ENCODE measurements at regions not wholly inside any gene's neighbourhood (a gene's known extent, or its start where the extent isn't known, plus 50 kb on each side); places are given as distances from the start of the nearest gene placed in this dataset.
A peak's percentile ranks its signal among the peaks of the same experiment; 100 is the strongest.
"Not testable (repeated sequence)": the region's sequence is repeated elsewhere in the genome, so short reads cannot be mapped to it uniquely, and the experiment has no call there.

DNA sequence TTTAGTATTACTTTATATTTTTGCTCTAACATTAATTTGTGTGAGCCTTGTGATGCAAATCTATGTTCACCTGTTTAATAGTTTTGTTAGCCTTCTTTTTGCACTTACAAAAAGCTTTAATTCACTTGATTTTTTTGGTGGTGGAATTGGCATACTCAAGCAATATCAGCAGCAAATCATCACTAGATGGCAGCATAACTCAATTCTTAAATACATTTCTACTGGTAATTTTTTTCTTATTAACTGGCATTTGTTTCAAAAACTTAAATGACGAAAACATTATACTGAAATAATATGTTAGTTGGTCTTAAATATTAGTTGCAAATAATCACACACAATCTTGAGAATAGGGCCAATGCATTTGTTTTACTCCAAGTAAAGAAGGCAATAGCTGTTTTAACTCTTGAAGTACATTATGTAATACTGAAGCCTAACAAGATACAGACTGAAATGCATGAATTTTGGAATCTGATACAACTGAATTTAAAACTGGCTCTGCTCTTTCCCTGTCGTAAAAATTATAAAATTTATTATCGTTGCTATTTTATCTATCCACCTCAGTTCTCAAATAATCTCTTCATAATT, 151.5 kb downstream of the ATXN7L3B start:
- DNase-seq = peak; percentile 13

- no peak for DNase-seq
Observed at GRCh38 chr12:74689929-74690328, 152.3 kb downstream of the ATXN7L3B start.

GRCh38 chr12:74719447-74719846, 181.8 kb downstream of the ATXN7L3B start:
- no peak for DNase-seq

GRCh38 chr12:74722709-74723108, 185.1 kb downstream of the ATXN7L3B start:
- DNase-seq = no peak

DNA sequence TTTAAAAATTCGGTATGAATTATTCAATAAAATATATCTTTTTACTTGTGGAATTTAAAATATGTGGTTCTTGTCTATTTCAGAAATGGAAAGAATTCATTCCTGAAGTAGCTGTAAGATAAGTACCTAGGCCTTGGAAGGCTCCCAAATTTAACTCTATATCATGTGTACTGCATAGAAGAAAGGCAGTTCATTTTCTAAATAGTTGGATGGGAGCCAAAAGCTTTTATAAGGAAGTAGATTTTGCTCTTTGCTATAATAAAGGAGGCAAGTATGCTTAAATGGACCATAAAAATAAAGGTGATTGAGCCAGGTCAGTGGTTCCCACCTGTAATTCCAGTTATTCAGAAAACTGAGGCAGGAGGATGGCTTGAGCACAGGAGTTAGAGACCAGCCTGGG, 187.5 kb downstream of the ATXN7L3B start:
- no peak for DNase-seq

DNA sequence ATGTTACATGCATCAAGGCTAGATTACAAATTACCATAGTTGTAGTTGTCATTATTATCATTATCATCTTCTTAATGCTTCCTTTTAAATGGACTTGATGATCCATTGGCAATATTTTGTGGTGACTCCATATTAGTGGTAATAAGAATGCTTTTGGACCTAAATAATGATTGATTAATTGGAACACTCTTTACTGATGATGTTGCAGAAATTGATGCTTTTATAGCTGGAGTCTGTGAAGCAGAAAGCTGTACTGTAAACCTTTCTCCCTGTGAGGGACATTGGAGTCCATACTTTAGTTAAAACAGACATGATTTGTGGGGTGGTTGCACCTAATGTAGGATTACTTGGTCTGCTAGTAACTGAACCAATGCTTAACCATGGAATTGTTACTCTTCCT, 190.4 kb downstream of the ATXN7L3B start:
- DNase-seq = no peak

GRCh38 chr12:74732164-74732784, 194.6 kb downstream of the ATXN7L3B start:
- no peak for DNase-seq

DNA sequence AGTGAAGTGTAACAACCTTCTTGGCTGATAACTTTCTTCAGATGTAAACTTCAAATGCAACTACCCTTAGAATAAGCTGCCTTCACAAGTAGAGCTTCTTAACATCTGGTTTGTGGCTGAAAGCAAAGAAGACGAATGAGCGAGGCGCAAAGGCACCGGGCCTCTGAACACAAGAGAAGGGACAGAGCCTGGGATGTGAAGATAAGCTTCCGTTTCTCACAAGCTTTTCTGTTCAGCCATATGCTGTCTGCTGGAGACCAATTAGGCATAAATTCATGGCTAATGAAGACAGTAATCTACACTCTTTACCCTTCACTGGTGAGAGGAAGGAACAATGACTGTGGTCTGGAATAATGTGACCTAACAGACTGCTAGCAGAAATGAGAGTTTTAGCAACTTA, 195.2 kb downstream of the ATXN7L3B start:
- DNase-seq = no peak

- no peak for DNase-seq
Observed at GRCh38 chr12:74741112-74741511, 203.5 kb downstream of the ATXN7L3B start.

- DNase-seq = no peak
Observed at GRCh38 chr12:74747305-74747704, 209.7 kb downstream of the ATXN7L3B start.

DNA sequence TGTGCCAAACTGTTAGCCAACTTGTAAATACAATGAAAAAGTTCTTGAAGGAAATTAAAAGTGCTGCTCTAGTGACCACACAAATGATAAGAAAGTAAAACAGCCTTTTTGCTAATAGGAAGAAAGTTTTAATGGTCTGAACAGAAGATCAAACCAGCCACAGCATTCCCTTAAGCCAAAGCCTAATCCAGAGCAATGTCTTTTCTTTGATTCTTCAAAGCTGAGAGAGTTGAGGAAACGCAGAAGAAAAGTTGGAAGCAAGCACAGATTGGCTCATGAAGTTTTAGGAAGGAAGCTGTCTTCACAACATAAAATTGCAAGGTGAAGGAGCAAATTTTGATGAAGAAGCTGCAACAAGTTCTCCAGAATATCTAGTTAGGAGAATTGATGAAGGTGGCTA, 213.8 kb downstream of the ATXN7L3B start:
- no peak for DNase-seq

GRCh38 chr12:74752215-74752614, 214.6 kb downstream of the ATXN7L3B start:
- no peak for DNase-seq

DNA sequence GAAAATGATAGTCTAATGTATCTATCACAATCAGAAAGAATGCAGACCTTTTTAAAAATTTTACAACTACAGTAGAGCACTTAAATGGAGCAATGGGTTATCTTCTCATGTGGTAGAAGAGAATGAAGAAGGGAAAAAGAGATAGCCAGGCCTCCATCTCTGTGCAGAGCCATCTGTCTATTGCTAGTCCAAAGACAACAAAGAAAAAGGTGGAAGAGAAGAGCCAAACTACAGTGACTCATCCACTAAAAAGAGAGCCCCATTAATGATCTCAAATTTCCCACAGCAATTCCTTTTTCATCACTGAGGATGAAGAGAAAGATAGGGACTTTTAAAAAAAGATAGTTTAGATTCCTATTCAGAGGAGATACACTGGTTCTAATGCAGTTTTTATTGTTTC, 232.9 kb downstream of the ATXN7L3B start:
- DNase-seq = no peak

- DNase-seq = no peak
Observed at GRCh38 chr12:74775276-74775675, 237.6 kb downstream of the ATXN7L3B start.

- no peak for DNase-seq
Observed at GRCh38 chr12:74776378-74776777, 238.7 kb downstream of the ATXN7L3B start.

DNA sequence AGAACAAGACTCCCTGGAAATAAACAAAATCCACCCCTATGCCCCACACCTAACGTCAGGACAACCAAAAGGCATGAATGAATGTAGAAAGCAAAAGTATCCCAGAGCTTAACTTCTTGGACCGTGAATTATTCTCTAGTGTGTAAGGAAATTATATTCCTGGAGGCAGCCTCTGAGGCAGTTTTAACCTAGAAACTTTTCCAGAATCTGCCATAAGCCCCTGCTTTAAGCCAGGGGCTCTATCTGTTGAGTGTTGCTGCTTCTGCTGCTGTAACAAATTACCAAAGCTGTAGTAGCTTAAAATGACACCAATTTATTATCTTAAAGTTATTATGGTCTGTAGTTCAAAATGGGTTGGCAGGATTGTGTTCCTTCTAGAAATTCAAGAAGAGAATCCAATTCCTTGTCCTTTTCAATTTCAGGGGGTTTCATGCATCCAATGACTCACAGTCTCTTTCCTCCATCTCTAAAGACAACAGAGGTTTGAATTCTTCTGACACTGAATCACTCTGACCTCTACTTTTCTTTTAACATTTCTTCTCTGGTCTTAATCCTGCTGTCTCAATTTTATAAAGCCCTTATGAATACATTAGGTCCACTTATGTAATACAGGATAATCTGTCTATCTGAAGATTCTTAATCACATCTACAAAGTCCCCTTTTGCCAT, 242.7 kb downstream of the ATXN7L3B start:
- DNase-seq = no peak

DNA sequence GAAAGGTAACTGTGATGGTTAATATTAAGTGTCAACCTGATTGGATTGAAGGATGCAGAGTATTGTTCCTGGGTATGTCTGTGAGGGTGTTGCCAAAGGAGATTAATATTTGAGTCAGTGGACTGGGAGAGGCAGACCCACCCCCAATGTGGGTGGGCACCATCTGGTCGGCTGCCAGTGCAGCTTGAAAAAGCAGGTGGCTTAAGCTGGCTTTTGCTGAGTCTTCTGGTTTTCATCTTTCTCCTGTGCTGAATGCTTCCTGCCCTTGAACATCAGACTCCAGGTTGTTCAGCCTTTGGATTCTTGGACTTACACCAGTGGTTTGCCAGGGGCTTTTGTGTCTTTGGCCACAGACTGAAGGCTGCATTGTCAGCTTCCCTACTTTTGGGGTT, 243.2 kb downstream of the ATXN7L3B start:
- DNase-seq = not testable (repeated sequence)

DNA sequence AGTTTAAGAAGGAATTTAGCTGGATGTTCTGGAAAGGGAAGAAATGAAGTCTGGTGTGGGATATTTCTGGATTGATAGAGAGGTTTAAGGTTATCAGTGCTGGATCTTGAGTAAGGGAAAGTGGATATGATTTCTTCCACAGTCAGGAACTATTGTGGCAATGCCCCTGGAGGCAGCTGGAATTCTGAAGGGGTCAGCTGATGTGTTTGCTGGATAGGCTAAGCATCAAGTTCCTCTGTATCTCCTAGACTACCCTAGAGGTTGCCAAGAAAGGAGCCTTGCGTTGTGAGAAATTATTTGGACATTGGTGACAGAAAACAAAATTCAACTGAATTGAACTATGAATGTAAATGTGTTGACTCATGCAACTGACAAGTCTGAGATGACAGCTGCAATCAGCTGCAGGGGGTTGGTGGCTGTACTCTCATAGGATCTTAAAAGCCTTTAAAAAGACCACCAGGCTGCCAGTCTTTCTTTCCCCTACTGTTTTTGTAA, 244.4 kb downstream of the ATXN7L3B start:
- DNase-seq = no peak

- no peak for DNase-seq
Observed at GRCh38 chr12:74790931-74791330, 253.3 kb downstream of the ATXN7L3B start.

GRCh38 chr12:74791365-74791764, 253.7 kb downstream of the ATXN7L3B start:
- DNase-seq = no peak

DNA sequence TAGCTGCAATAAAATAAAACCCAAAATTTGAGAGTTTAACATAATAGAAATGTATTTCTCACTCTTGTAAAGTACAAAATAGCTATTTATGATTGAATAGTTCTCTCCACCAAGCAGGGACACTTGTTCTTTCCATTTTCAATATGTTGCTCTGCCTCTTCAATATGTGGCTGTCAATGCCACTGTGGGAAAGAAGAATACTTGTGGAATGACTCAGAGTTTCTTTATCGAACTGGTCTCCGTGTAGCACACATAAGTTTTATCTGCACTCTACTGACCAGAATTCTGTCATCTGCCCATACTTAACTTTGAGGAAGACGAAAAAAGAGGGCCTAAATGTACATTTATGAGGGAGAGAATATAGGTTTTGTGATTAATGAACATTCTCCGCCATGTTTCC, 256.9 kb downstream of the ATXN7L3B start:
- no peak for DNase-seq

GRCh38 chr12:74801625-74802024, 264.0 kb downstream of the ATXN7L3B start:
- no peak for DNase-seq

DNA sequence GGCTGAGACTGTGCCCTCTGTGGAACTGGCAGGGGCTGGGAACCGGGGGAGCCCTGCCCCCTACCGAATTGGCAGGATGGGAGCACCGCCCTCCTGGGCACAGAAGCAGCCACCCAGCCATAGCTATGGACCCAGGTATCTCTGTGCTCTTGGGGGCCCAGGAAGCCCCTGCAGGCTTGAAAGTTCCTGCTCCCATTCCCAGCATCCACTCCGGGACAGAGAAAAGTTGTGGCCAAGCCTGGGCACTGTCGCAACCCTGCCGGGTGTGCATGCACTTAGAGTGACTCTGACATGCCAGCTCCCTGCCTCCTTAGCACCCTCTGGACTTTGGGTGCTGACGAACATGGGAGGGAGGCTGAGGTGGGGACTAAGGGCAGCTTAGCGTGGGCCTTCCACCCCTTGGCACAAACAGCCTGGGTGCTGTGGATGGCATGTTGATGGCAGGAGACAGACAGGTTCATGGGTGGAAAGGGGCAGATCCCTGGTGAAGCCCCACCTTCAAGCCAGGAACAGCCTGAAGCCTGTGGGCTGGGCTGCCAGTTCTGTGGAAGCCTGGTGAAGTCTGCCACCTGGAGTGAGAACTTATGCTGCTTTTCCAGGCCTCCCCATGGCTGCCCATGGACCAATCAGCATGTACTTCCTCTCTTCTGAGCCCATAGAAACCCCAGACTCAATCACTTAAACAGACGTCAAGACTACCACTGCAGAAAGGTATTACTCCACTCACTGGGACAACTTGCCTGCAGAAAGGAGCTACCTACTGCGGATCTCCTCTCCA, 279.0 kb downstream of the ATXN7L3B start:
- no peak for DNase-seq

GRCh38 chr12:74817499-74817898, 279.9 kb downstream of the ATXN7L3B start:
- no peak for DNase-seq

Data from NCI-H345 (cell line).